Esophagus squamous epithelium (tissue), 5 donors: ENCODE measurements at regions not wholly inside any gene's neighbourhood (a gene's known extent, or its start where the extent isn't known, plus 50 kb on each side); places are given as distances from the start of the nearest gene placed in this dataset.

Source experiments
- DNase-seq: peaks from one replicate; lab custom pipeline; 2025; lab: John Stamatoyannopoulos, UW
- H3K27ac ChIP-seq, 4 donors: fragments of 200-600 bp; sonication (generic); one replicate each; pipeline ENCODE4 v1.5.1; 2016 to 2019; ENCODE audit warnings: mild to moderate bottlenecking in 1 of 4
- H3K27me3 ChIP-seq, 4 donors: fragments of 200-600 bp; sonication (generic); 1 replicate in 3 of 4; 2 replicates in 1 of 4; pipeline versions ENCODE4 v1.5.1 to v1.6.0; 2017 to 2021; ENCODE audit warnings: antibody characterized with exemption in 1 of 4
- H3K36me3 ChIP-seq, 3 donors: fragments of 200-600 bp; sonication (generic); one replicate each; pipeline ENCODE4 v1.5.1; 2016 to 2019
- H3K4me1 ChIP-seq, 3 donors: fragments of 200-600 bp; sonication (generic); one replicate each; pipeline ENCODE4 v1.5.1; 2017 to 2019
- H3K4me3 ChIP-seq, 4 donors: fragments of 200-600 bp; sonication (generic); 1 replicate in 3 of 4; 2 replicates in 1 of 4; pipeline ENCODE4 v1.5.1; 2016 to 2019; ENCODE audit warnings: mild to moderate bottlenecking in 2 of 4, moderate library complexity in 1 of 4
- H3K9me3 ChIP-seq, 3 donors: fragments of 200-600 bp; sonication (generic); one replicate each; pipeline ENCODE4 v1.5.1; 2016 to 2019
- POLR2A ChIP-seq, 4 donors: fragments of 450-650 bp; IDR thresholded peaks; one replicate each; pipeline ENCODE4 v1.6.1; 2017; ENCODE audit warnings: antibody characterized with exemption in 4 of 4, mild to moderate bottlenecking in 4 of 4, moderate library complexity in 3 of 4
- WGBS, 2 donors: methylation state at CpG; one replicate each; pipeline ENCODE4 v1.1.5; 2018; 5-methylcytosine and 5-hydroxymethylcytosine counted together
- intact Hi-C: fragments of 100-400 bp; cut with DNase I; formaldehyde crosslinking; loops from one replicate; pipeline ENCODE4 v1.15.0; 2022
- TF ChIP-seq, protein P1 (sequence below), 6 experiments: fragments of 450-650 bp in 4 of 6; fragments of 200-600 bp in 2 of 6; sonication (generic) in 2 of 6; IDR thresholded peaks; one replicate each; pipeline ENCODE4 v1.5.1; 2016 to 2019; ENCODE audit warnings: antibody characterized with exemption in 6 of 6, mild to moderate bottlenecking in 4 of 6, moderate library complexity in 4 of 6
- donor health status: DM: yes; HTN: yes; CAD: no.

DNA sequence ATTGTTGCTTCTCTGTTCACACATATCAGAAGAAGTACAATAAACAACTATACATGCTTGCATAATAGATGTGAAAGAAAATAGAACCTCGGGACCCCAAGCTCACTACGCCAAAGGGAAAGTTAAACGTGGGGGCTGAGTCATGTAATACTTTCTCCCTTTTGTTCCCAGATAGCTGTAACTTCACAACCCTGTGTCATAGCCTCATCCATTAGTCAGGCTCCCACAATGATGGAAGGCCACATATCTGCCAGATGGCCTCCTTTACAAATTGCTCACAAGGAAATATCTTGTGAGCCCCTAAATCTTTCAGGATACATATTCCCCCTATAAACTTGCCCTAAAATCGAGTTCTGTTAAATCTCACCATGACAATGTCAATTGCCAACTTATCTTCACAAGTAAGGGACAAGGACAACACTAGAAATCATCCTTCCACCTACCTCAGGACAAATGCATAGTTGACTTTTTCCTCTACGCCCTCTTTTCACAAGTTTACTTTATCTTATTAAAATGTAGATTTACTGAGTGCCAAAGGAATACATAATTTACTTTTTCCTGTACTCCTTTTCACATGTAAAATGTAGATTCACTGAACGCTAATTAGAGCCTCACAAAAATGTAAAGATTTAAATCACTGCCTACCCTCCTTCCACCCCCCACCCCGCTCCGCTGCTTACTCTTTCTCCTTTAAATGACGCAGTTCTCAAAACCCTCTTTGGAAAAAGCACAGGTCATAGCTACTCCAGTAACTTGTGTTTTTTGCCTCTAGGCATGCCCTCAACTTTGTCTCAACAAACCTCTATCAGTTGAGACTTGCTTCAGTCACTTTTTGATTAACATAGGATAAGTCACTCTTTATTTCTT, 477.1 kb downstream of the DTHD1 start:
- TF ChIP-seq, protein P1, sequence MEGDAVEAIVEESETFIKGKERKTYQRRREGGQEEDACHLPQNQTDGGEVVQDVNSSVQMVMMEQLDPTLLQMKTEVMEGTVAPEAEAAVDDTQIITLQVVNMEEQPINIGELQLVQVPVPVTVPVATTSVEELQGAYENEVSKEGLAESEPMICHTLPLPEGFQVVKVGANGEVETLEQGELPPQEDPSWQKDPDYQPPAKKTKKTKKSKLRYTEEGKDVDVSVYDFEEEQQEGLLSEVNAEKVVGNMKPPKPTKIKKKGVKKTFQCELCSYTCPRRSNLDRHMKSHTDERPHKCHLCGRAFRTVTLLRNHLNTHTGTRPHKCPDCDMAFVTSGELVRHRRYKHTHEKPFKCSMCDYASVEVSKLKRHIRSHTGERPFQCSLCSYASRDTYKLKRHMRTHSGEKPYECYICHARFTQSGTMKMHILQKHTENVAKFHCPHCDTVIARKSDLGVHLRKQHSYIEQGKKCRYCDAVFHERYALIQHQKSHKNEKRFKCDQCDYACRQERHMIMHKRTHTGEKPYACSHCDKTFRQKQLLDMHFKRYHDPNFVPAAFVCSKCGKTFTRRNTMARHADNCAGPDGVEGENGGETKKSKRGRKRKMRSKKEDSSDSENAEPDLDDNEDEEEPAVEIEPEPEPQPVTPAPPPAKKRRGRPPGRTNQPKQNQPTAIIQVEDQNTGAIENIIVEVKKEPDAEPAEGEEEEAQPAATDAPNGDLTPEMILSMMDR (IDR thresholded peaks at IDR 0.05) = no peak
- TF ChIP-seq POLR2A (IDR thresholded peaks at IDR 0.05) = no peak
- H3K4me1 ChIP-seq = no peaks in the 10 kb centered on the region
- H3K9me3 ChIP-seq = no peaks in the 10 kb centered on the region
- H3K4me3 ChIP-seq = no peak overlapping the region
- WGBS, 2 donors = 56 to 65% methylated on average over 9 of the region's 9 CpGs
- H3K27me3 ChIP-seq = no peaks in the 10 kb centered on the region
- intact Hi-C loops = no loop called here
- no peak for DNase-seq
- no peak overlapping the region for H3K27ac ChIP-seq
- H3K36me3 ChIP-seq = no peaks in the 10 kb centered on the region

DNA sequence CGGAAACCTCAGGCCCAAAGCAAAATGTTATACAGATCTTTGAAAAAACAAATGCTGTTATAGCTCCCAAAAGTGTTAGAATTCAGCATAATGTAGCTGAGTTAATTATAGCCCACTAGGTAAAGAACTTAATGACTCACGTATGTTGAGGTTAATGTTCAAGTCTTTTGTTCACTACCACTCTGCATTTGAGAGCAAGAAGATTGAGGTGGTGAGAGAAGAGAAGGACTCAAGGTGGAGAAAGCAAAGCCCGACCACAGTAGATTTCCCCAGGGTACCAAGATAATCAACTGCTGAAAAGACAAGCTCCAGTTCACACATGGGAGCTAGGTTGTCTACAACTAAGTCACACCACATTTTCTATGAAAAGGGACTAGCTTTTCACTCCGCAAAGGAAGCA, 480.2 kb downstream of the DTHD1 start:
- TF ChIP-seq, protein P1 (IDR thresholded peaks at IDR 0.05) = no peak
- TF ChIP-seq POLR2A (IDR thresholded peaks at IDR 0.05) = no peak
- H3K9me3 ChIP-seq = no peaks in the 10 kb centered on the region
- H3K4me3 ChIP-seq = no peak overlapping the region
- WGBS, 2 donors = 56 to 89% methylated on average over 4 of the region's 4 CpGs
- intact Hi-C loops = no loop called here
- no peaks in the 10 kb centered on the region for H3K27me3 ChIP-seq
- no peak overlapping the region for H3K27ac ChIP-seq
- H3K36me3 ChIP-seq = no peaks in the 10 kb centered on the region
- no peaks in the 10 kb centered on the region for H3K4me1 ChIP-seq
- no peak for DNase-seq

DNA sequence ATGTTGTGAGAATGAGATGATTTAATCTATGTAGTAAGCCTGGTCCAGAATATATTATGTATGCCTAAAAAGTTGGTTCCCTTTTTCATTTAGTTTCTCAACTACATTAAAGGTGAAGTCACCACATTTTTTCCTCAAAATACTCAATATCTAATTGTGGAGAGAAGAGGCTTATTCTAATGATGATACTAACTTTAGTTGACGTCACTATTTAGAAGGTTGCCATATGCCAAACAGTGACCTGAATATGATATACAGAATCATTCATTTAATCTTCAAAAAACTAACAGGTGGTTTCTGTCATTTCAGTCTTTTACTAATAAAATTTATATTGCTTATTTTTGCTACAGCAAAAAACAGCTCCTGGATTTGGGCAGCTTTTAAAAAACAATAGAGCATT, 480.7 kb upstream of the NWD2 start:
- WGBS, 2 donors = 83 to 84% methylated on average over 1 of the region's 1 CpG

DNA sequence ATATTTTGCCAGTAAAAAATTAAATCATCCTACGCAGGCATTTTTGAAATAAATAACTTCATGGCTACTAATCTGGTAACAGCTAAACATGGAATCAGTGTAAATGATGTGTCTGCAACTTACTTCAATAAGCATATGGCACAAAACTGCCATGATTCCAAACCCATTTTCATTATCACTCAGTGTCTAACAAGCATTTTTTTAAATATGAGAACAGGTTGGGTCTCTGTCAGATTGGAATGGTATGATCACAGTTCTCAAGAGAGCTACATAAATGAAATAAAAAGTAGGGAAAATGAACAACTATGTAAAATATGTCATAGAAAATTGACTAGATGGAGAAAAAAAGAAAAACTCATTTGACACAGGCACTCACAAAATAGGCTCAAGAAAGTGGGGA, 476.9 kb upstream of the NWD2 start:
- no peak for DNase-seq
- Histone ChIP-seq H3K27me3 (no peaks in the 10 kb centered on the region), H3K4me1 (no peaks in the 10 kb centered on the region), H3K4me3 (no peak overlapping the region), H3K9me3 (no peaks in the 10 kb centered on the region), H3K36me3 (no peaks in the 10 kb centered on the region), H3K27ac (no peak overlapping the region)
- intact Hi-C loops = no loop called here
- no peak for TF ChIP-seq POLR2A (IDR thresholded peaks at IDR 0.05)
- TF ChIP-seq, protein P1 (IDR thresholded peaks at IDR 0.05) = no peak
- 86% methylated on average over 1 of the region's 1 CpG; no CpG with 5 or more reads in 1 of the 2 donors for WGBS, 2 donors

More for the DNA sequence above, 480.7 kb upstream of the NWD2 start:
- intact Hi-C loops = no loop called here
- DNase-seq = no peak
- Histone ChIP-seq H3K4me1 (no peaks in the 10 kb centered on the region), H3K36me3 (no peaks in the 10 kb centered on the region), H3K27me3 (no peaks in the 10 kb centered on the region), H3K4me3 (no peak overlapping the region), H3K9me3 (no peaks in the 10 kb centered on the region), H3K27ac (no peak overlapping the region)
- TF ChIP-seq POLR2A (IDR thresholded peaks at IDR 0.05) = no peak
- TF ChIP-seq, protein P1 (IDR thresholded peaks at IDR 0.05) = no peak

DNA sequence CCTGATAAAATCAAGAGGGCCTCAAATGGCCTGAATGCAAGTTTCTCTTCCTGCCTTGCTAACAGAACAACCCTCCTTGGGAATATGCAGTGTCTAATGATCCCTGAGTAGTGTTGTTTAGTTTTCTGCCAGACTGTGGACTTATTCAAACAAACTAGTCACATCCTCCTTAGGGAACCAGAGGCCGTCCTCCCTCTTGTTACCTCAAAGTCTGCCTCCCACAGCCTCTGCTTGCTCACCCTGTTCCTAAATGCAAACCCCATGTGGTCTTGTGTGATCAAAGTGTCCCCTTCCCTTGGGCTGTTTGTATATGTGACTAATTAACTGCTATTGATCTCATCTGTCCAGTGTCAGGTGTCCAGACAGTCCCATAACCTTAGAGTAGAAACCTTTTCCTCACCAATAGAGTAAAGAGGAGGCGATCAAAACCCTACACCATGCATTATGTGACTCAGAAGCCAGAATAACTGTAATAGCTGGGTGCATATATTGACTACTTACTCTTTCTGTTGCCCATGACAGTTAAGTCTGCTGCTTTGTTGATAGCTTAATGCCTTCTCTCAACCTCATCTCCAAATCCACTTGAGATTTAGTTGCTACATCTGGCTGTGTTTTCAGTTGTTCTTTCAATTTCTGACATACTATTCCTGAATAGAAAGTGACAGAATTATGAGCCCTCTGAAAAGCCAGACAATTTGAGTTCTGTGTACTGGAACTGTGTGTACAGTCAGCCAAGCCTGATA, 473.0 kb upstream of the NWD2 start:
- TF ChIP-seq POLR2A (IDR thresholded peaks at IDR 0.05) = no peak
- TF ChIP-seq, protein P1 (IDR thresholded peaks at IDR 0.05) = no peak
- WGBS, 2 donors = 25 to 67% methylated on average over 2 of the region's 2 CpGs
- H3K27me3 ChIP-seq = no peaks in the 10 kb centered on the region
- H3K4me1 ChIP-seq = no peaks in the 10 kb centered on the region
- no peak overlapping the region for H3K4me3 ChIP-seq
- no peaks in the 10 kb centered on the region for H3K36me3 ChIP-seq
- DNase-seq = no peak
- H3K27ac ChIP-seq = no peak overlapping the region
- intact Hi-C loops = no loop called here
- H3K9me3 ChIP-seq = no peaks in the 10 kb centered on the region
